Natural killer cell (primary cell): ENCODE measurements at regions not wholly inside any gene's neighbourhood (a gene's known extent, or its start where the extent isn't known, plus 50 kb on each side); places are given as distances from the start of the nearest gene placed in this dataset.

Experiments used
- ATAC-seq, 3 donors: fragments of 150-1000 bp in 2 of 3; fragments of 200-7000 bp in 1 of 3; cut with Tn5 transposase; 1 replicate in 1 of 3; 2 replicates in 2 of 3; pipeline ENCODE4 v1.10.0; 2021; ENCODE audit warnings: mild to moderate bottlenecking in 2 of 3, moderate library complexity in 2 of 3
- DNase-seq, 2 donors: peaks; one replicate each; pipeline versions ENCODE4 v3.0.0 to v3.0.0-alpha.2; 2013 to 2021; ENCODE audit warnings: mixed read lengths in 1 of 2
- H3K27ac ChIP-seq: one replicate; pipeline ENCODE4 v1.5.1; 2013; ENCODE audit warnings: mild to moderate bottlenecking, low read length
- H3K27me3 ChIP-seq: one replicate; pipeline ENCODE4 v1.6.1; 2013; ENCODE audit warnings: low read length; ENCODE audit not compliant: control insufficient read depth, insufficient read depth
- H3K36me3 ChIP-seq: one replicate; pipeline ENCODE4 v1.6.1; 2013; ENCODE audit warnings: low read length; ENCODE audit not compliant: control insufficient read depth, insufficient read depth
- H3K4me1 ChIP-seq: one replicate; pipeline ENCODE4 v1.6.1; 2013; ENCODE audit warnings: low read length; ENCODE audit not compliant: control insufficient read depth, insufficient read depth
- H3K4me3 ChIP-seq: one replicate; pipeline ENCODE4 v1.5.1; 2013; ENCODE audit warnings: low read length
- H3K9me3 ChIP-seq: one replicate; pipeline ENCODE4 v1.6.1; 2013; ENCODE audit warnings: low read length; ENCODE audit not compliant: control insufficient read depth, insufficient read depth
- H3K27ac Mint-ChIP-seq, 2 donors: one replicate each; pipeline ENCODE4 v1.8.0; 2022; ENCODE audit warnings: mild to moderate bottlenecking in 2 of 2, mixed read lengths in 2 of 2, moderate library complexity in 1 of 2
- H3K27me3 Mint-ChIP-seq, 2 donors: one replicate each; pipeline ENCODE4 v1.8.0; 2022; ENCODE audit warnings: low read depth in 2 of 2, mixed read lengths in 2 of 2
- H3K36me3 Mint-ChIP-seq: one replicate; pipeline ENCODE4 v1.8.0; 2022; ENCODE audit warnings: mixed read lengths
- H3K4me1 Mint-ChIP-seq, 2 donors: one replicate each; pipeline ENCODE4 v1.8.0; 2022; ENCODE audit warnings: mixed read lengths in 2 of 2
- H3K4me3 Mint-ChIP-seq: one replicate; pipeline ENCODE4 v1.8.0; 2022; ENCODE audit warnings: mild to moderate bottlenecking, moderate library complexity, mixed read lengths
- H3K9me3 Mint-ChIP-seq, 2 donors: one replicate each; pipeline ENCODE4 v1.8.0; 2022; ENCODE audit warnings: mixed read lengths in 2 of 2
- WGBS: methylation state at CpG from one replicate; pipeline ENCODE4 v1.1.7; 2013; ENCODE audit warnings: missing lambda C conversion rate; ENCODE audit not compliant: insufficient coverage; 5-methylcytosine and 5-hydroxymethylcytosine counted together
- intact Hi-C: fragments of 100-400 bp; cut with micrococcal nuclease; formaldehyde crosslinking; loops from one replicate; pipeline ENCODE4 v1.14.2; 2022
- TF ChIP-seq, protein P1 (sequence below): fragments of 200-600 bp; IDR thresholded peaks from one replicate; pipeline ENCODE4 v1.8.0; 2022; ENCODE audit warnings: antibody characterized with exemption

DNA sequence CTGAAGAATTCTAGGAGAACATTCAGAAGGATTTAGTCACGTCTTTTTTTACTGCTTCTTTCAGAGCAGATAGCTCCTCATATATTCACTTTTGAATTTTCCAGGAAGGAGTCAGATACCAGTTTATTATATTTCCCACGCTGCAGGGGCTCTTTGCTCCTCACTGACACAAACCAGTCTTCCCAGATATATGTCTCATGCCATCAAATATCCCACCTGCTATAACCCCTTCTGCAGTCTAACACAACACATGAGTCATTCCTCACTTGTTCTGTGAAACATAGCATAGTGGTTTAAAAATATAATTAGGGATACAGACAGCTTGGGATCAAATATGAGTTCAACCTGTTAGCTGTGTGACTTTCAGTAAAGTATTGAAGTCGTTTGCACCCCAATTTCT lies 251.7 kb upstream of the DPYD start:
- no peak overlapping the region for H3K27ac Mint-ChIP-seq
- Histone ChIP-seq H3K4me1 (no peaks in the 10 kb centered on the region), H3K27ac (no peak overlapping the region), H3K27me3 (no peaks in the 10 kb centered on the region), H3K9me3 (no peaks in the 10 kb centered on the region), H3K4me3 (no peak overlapping the region), H3K36me3 (no peaks in the 10 kb centered on the region)
- peaks cover 0 to 8% of the 10 kb centered on the region in 2 donors for H3K27me3 Mint-ChIP-seq
- H3K36me3 Mint-ChIP-seq: no peaks in the 10 kb centered on the region
- H3K4me1 Mint-ChIP-seq: peaks cover 5 to 7% of the 10 kb centered on the region in 2 donors
- intact Hi-C loops: no loop called here
- no peak overlapping the region for H3K4me3 Mint-ChIP-seq
- WGBS: 57% methylated on average over 3 of the region's 3 CpGs
- no peak for ATAC-seq
- H3K9me3 Mint-ChIP-seq: no peaks in the 10 kb centered on the region
- no peak for DNase-seq
- TF ChIP-seq, protein P1, sequence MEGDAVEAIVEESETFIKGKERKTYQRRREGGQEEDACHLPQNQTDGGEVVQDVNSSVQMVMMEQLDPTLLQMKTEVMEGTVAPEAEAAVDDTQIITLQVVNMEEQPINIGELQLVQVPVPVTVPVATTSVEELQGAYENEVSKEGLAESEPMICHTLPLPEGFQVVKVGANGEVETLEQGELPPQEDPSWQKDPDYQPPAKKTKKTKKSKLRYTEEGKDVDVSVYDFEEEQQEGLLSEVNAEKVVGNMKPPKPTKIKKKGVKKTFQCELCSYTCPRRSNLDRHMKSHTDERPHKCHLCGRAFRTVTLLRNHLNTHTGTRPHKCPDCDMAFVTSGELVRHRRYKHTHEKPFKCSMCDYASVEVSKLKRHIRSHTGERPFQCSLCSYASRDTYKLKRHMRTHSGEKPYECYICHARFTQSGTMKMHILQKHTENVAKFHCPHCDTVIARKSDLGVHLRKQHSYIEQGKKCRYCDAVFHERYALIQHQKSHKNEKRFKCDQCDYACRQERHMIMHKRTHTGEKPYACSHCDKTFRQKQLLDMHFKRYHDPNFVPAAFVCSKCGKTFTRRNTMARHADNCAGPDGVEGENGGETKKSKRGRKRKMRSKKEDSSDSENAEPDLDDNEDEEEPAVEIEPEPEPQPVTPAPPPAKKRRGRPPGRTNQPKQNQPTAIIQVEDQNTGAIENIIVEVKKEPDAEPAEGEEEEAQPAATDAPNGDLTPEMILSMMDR: no peak

DNA sequence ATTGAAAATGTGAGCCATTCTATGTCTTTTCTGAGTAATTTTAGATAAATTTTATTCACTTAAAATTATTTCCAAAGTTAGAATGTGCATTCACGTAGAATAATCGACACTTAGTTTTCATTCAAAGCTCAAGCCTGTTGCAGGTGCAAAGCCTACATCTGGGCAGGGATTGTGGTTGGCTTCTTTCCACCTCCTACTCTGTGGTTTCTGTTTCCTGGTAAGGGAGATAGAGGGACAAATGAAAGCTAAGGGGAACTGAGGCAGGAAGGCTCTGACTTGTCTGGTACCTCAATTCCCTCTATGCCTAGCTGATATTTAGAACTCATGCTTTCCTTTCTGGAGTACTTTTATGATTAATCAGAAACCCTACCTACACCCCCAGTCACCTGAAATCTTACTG lies 251.2 kb upstream of the DPYD start:
- no peaks in the 10 kb centered on the region for H3K36me3 ChIP-seq
- intact Hi-C loops: no loop called here
- no peak overlapping the region for H3K27ac ChIP-seq
- 0% methylated on average over 2 of the region's 2 CpGs for WGBS
- no peaks in the 10 kb centered on the region for H3K9me3 Mint-ChIP-seq
- H3K27ac Mint-ChIP-seq: no peak overlapping the region
- H3K9me3 ChIP-seq: no peaks in the 10 kb centered on the region
- H3K27me3 ChIP-seq: no peaks in the 10 kb centered on the region
- peaks cover 5 to 7% of the 10 kb centered on the region in 2 donors for H3K4me1 Mint-ChIP-seq
- H3K27me3 Mint-ChIP-seq: peaks cover 0 to 8% of the 10 kb centered on the region in 2 donors
- H3K4me3 ChIP-seq: no peak overlapping the region
- no peak for DNase-seq
- no peaks in the 10 kb centered on the region for H3K4me1 ChIP-seq
- TF ChIP-seq, protein P1: no peak
- H3K4me3 Mint-ChIP-seq: no peak overlapping the region
- no peak for ATAC-seq
- no peaks in the 10 kb centered on the region for H3K36me3 Mint-ChIP-seq

DNA sequence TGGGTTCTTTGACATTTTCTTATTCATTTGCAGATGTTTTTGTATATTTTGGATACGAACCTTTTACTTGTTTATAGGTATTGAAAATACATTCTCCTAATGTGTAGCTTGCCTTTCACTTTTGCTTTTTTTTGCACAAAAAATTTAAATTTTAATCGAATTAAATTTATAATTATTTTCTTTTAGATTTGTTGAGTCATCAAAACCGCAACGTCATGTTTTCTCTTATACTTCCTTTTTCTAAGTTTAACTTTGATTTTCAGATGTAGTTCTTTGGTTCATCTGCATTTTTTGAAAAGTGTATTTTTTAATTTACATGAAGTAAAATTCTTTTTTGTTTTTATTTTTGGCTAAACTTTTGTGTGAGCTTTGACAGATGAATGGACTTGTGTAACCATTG lies 243.7 kb upstream of the DPYD start:
- Mint-ChIP-seq H3K36me3 (no peaks in the 10 kb centered on the region), H3K9me3 (no peaks in the 10 kb centered on the region), H3K4me3 (no peak overlapping the region), H3K4me1 (no peaks in the 10 kb centered on the region), H3K27ac (no peak overlapping the region), H3K27me3 (peaks cover 0 to 2% of the 10 kb centered on the region in 2 donors)
- intact Hi-C loops: no loop called here
- no peak overlapping the region for H3K4me3 ChIP-seq
- H3K27me3 ChIP-seq: no peaks in the 10 kb centered on the region
- TF ChIP-seq, protein P1: no peak
- no peaks in the 10 kb centered on the region for H3K4me1 ChIP-seq
- no CpG with 5 or more reads among the region's 4 CpGs for WGBS
- H3K9me3 ChIP-seq: no peaks in the 10 kb centered on the region
- no peaks in the 10 kb centered on the region for H3K36me3 ChIP-seq
- no peak for ATAC-seq
- no peak overlapping the region for H3K27ac ChIP-seq
- no peak for DNase-seq

DNA sequence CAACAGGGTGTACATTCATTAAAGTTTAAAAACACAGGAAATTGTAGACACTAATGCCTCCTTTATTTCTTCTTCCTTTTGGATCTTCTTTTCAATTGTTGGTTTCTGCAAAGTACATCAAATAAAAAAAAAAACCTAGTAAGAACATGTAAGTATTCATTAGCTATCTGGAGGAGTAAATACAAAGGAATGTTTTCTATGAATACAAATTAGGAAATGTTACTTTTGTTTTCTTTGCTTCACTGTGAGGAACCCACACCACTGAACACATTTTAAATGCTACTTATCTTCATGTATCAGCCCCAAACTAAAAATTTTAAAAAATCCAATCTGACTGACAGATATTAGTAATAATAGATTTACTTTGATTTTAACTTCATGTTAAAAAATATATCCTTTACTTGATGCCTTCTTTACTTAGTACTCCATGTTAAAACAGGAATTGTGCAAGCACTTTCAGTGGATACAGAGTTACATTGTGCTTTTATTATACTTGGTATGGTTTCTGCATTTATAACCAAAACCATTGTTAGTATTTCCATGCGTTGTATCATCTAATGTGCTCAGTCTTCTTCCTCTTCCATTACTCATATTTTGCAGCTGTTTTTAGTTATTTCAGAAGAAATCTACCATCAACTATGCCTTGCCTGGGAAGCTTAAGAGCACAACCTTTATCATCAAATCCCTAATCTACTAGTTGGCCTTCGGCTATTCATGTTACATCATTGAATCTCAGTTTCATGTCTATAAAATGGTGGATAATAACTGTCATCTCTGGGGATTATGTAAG lies 236.9 kb upstream of the DPYD start:
- no peak overlapping the region for H3K4me3 Mint-ChIP-seq
- no peaks in the 10 kb centered on the region for H3K4me1 Mint-ChIP-seq
- no peak for ATAC-seq
- H3K36me3 ChIP-seq: no peaks in the 10 kb centered on the region
- H3K27ac ChIP-seq: no peak overlapping the region
- no peaks in the 10 kb centered on the region for H3K9me3 ChIP-seq
- no peaks in the 10 kb centered on the region for H3K27me3 ChIP-seq
- no peak overlapping the region for H3K4me3 ChIP-seq
- H3K27me3 Mint-ChIP-seq: peaks cover 0 to 3% of the 10 kb centered on the region in 2 donors
- WGBS: 83% methylated on average over 1 of the region's 2 CpGs
- peaks cover 2 to 3% of the 10 kb centered on the region in 2 donors for H3K9me3 Mint-ChIP-seq
- no peaks in the 10 kb centered on the region for H3K4me1 ChIP-seq
- no peak overlapping the region for H3K27ac Mint-ChIP-seq
- TF ChIP-seq, protein P1: no peak
- intact Hi-C loops: no loop called here
- H3K36me3 Mint-ChIP-seq: no peaks in the 10 kb centered on the region
- DNase-seq: no peak
